ENCODE measurements at regions not wholly inside any gene's neighbourhood (a gene's known extent, or its start where the extent isn't known, plus 50 kb on each side); places are given as distances from the start of the nearest gene placed in this dataset.

- no peak for TF ChIP-seq CTCF (IDR thresholded peaks at IDR 0.05)
- no peak for TF ChIP-seq POLR2A (IDR thresholded peaks at IDR 0.05)
Observed at GRCh38 chr10:110426294-110427181, 71.2 kb upstream of the DUSP5 start.
